CD14-positive monocyte (primary cell): ENCODE measurements at regions not wholly inside any gene's neighbourhood (a gene's known extent, or its start where the extent isn't known, plus 50 kb on each side); places are given as distances from the start of the nearest gene placed in this dataset.

Experiments used
- DNase-seq, 3 donors: peaks; one replicate each; pipeline ENCODE4 v3.0.0-alpha.2; 2011 to 2022
- H2AFZ ChIP-seq: 2 replicates; pipeline ENCODE4 v1.6.0; 2012; ENCODE audit warnings: mild to moderate bottlenecking, low read depth, low read length, inconsistent platforms; ENCODE audit not compliant: insufficient read depth, poor library complexity, severe bottlenecking
- H3K27ac ChIP-seq, 2 donors: 1 replicate in 1 of 2; 2 replicates in 1 of 2; pipeline ENCODE4 v1.5.1; 2012 to 2013; ENCODE audit warnings: low read length in 2 of 2, control low read depth in 1 of 2, inconsistent platforms in 1 of 2, low read depth in 1 of 2, mild to moderate bottlenecking in 1 of 2
- H3K27me3 ChIP-seq, 2 donors: one replicate each; pipeline versions ENCODE4 v1.6.0 to v1.6.1; 2011 to 2013; ENCODE audit warnings: low read length in 2 of 2; ENCODE audit not compliant: control insufficient read depth in 2 of 2, insufficient read depth in 2 of 2
- H3K36me3 ChIP-seq, 2 donors: replicated peaks in 1 of 2; 1 replicate in 1 of 2; 2 replicates in 1 of 2; pipeline versions ENCODE4 v1.5.1 to v1.6.1; 2012 to 2013; ENCODE audit warnings: low read length in 2 of 2, control low read depth in 1 of 2, inconsistent platforms in 1 of 2, mild to moderate bottlenecking in 1 of 2; ENCODE audit not compliant: insufficient read depth in 2 of 2, control insufficient read depth in 1 of 2
- H3K4me1 ChIP-seq, 2 donors: 1 replicate in 1 of 2; 2 replicates in 1 of 2; pipeline versions ENCODE4 v1.5.1 to v1.6.1; 2012 to 2013; ENCODE audit warnings: low read length in 2 of 2, control low read depth in 1 of 2, inconsistent platforms in 1 of 2, mild to moderate bottlenecking in 1 of 2, moderate library complexity in 1 of 2; ENCODE audit not compliant: insufficient read depth in 2 of 2, control insufficient read depth in 1 of 2
- H3K4me2 ChIP-seq: replicated peaks from 2 replicates; pipeline ENCODE3; 2012; ENCODE audit warnings: low read length, moderate library complexity, mild to moderate bottlenecking; ENCODE audit not compliant: poor library complexity, severe bottlenecking; ENCODE audit errors: extremely low read depth
- H3K4me3 ChIP-seq, 3 experiments: fragments of 200-600 bp in 1 of 3; sonication (generic) in 1 of 3; replicated peaks in 1 of 3; 1 replicate in 2 of 3; 2 replicates in 1 of 3; pipeline ENCODE4 v1.5.1; 2011 to 2013; ENCODE audit warnings: low read length in 3 of 3, mild to moderate bottlenecking in 3 of 3, control low read depth in 2 of 3, low read depth in 2 of 3, inconsistent platforms in 1 of 3, moderate library complexity in 1 of 3
- H3K79me2 ChIP-seq: 2 replicates; pipeline ENCODE4 v1.6.0; 2012; ENCODE audit warnings: mild to moderate bottlenecking, control low read depth, inconsistent platforms, low read length, moderate library complexity; ENCODE audit not compliant: insufficient read depth
- H3K9ac ChIP-seq: 2 replicates; pipeline ENCODE4 v1.6.0; 2017; ENCODE audit warnings: low read length, mild to moderate bottlenecking; ENCODE audit not compliant: insufficient read depth, poor library complexity, severe bottlenecking
- H3K9me3 ChIP-seq, 2 donors: replicated peaks in 1 of 2; 1 replicate in 1 of 2; 2 replicates in 1 of 2; pipeline versions ENCODE4 v1.5.1 to v1.6.1; 2012 to 2013; ENCODE audit warnings: low read length in 2 of 2, control low read depth in 1 of 2; ENCODE audit not compliant: control insufficient read depth in 1 of 2, insufficient read depth in 1 of 2
- H4K20me1 ChIP-seq: 2 replicates; pipeline ENCODE4 v1.6.0; 2012; ENCODE audit warnings: mild to moderate bottlenecking, low read length, control low read depth, moderate library complexity; ENCODE audit not compliant: insufficient read depth
- H3K27ac Mint-ChIP-seq, 7 donors: one replicate each; pipeline ENCODE4 v1.8.0; 2020; ENCODE audit warnings: mild to moderate bottlenecking in 7 of 7, mixed read lengths in 7 of 7, moderate library complexity in 6 of 7, inconsistent platforms in 2 of 7
- H3K27me3 Mint-ChIP-seq, 3 donors: one replicate each; pipeline ENCODE4 v1.8.0; 2021 to 2022; ENCODE audit warnings: low read depth in 3 of 3, mild to moderate bottlenecking in 3 of 3, mixed read lengths in 3 of 3, moderate library complexity in 3 of 3, inconsistent platforms in 1 of 3
- H3K36me3 Mint-ChIP-seq, 2 donors: one replicate each; pipeline ENCODE4 v1.8.0; 2020; ENCODE audit warnings: mixed read lengths in 2 of 2, inconsistent platforms in 1 of 2, mild to moderate bottlenecking in 1 of 2
- H3K4me1 Mint-ChIP-seq: one replicate; pipeline ENCODE4 v1.8.0; 2020; ENCODE audit warnings: mild to moderate bottlenecking, mixed read lengths
- H3K4me3 Mint-ChIP-seq, 2 donors: one replicate each; pipeline ENCODE4 v1.8.0; 2020; ENCODE audit warnings: mild to moderate bottlenecking in 2 of 2, mixed read lengths in 2 of 2, moderate library complexity in 1 of 2
- H3K9me3 Mint-ChIP-seq, 7 donors: one replicate each; pipeline ENCODE4 v1.8.0; 2020 to 2022; ENCODE audit warnings: mixed read lengths in 7 of 7, mild to moderate bottlenecking in 6 of 7, moderate library complexity in 6 of 7, inconsistent platforms in 2 of 7
- WGBS: methylation state at CpG from one replicate; pipeline ENCODE4 v1.1.5; 2013; ENCODE audit warnings: missing lambda C conversion rate; ENCODE audit not compliant: insufficient coverage; 5-methylcytosine and 5-hydroxymethylcytosine counted together
- intact Hi-C, 2 donors: fragments of 100-400 bp; cut with micrococcal nuclease; formaldehyde crosslinking; loops; one replicate each; pipeline versions ENCODE4 v1.15.0 to v1.15.1; 2023
- TF ChIP-seq, protein P1 (sequence below): fragments of 200-600 bp; IDR thresholded peaks from one replicate; pipeline ENCODE4 v1.8.0; 2022; ENCODE audit warnings: antibody characterized with exemption, mild to moderate bottlenecking

DNA sequence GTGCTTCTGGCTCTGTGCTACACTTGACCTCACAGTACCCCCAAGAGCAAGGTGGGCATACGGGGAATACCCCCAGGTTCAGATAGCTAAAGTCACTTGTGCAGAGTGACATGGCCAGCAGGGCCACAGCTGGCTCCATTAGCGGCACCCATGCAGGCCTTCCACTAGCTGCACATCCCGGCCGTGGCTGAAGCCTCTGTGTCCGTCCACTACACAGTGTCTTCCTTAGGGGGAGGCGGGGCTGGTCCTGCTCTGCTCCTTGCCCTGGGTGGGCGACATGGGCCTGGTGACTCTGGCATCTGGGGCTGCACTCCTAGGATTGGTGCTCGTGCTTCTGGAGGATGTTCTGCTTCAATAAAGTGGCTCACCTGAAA lies 169.1 kb upstream of the IQSEC1 start:
- H2AFZ ChIP-seq = no peak overlapping the region
- intact Hi-C loops = no loop called here
- no peak overlapping the region for H3K9ac ChIP-seq
- Mint-ChIP-seq H3K4me1 (peaks cover 11% of the 10 kb centered on the region), H3K27ac (no peak overlapping the region), H3K9me3 (peaks cover 5 to 11% (median 5%) of the 10 kb centered on the region in 7 donors), H3K4me3 (no peak overlapping the region), H3K27me3 (peaks cover 2 to 12% (median 9%) of the 10 kb centered on the region in 3 donors), H3K36me3 (no peaks in the 10 kb centered on the region)
- no peaks in the 10 kb centered on the region for H3K79me2 ChIP-seq
- H3K27ac ChIP-seq = no peak overlapping the region
- H3K9me3 ChIP-seq = peaks cover 0 to 7% of the 10 kb centered on the region in 2 donors
- H3K27me3 ChIP-seq = no peaks in the 10 kb centered on the region
- H4K20me1 ChIP-seq = no peaks in the 10 kb centered on the region
- H3K4me3 ChIP-seq = no peak overlapping the region
- no peak for DNase-seq
- H3K4me1 ChIP-seq = peaks cover 12 to 14% of the 10 kb centered on the region in 2 donors
- TF ChIP-seq, protein P1, sequence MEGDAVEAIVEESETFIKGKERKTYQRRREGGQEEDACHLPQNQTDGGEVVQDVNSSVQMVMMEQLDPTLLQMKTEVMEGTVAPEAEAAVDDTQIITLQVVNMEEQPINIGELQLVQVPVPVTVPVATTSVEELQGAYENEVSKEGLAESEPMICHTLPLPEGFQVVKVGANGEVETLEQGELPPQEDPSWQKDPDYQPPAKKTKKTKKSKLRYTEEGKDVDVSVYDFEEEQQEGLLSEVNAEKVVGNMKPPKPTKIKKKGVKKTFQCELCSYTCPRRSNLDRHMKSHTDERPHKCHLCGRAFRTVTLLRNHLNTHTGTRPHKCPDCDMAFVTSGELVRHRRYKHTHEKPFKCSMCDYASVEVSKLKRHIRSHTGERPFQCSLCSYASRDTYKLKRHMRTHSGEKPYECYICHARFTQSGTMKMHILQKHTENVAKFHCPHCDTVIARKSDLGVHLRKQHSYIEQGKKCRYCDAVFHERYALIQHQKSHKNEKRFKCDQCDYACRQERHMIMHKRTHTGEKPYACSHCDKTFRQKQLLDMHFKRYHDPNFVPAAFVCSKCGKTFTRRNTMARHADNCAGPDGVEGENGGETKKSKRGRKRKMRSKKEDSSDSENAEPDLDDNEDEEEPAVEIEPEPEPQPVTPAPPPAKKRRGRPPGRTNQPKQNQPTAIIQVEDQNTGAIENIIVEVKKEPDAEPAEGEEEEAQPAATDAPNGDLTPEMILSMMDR = no peak
- no peaks in the 10 kb centered on the region for H3K36me3 ChIP-seq
- 98% methylated on average over 8 of the region's 8 CpGs for WGBS
- H3K4me2 ChIP-seq = no peak overlapping the region

DNA sequence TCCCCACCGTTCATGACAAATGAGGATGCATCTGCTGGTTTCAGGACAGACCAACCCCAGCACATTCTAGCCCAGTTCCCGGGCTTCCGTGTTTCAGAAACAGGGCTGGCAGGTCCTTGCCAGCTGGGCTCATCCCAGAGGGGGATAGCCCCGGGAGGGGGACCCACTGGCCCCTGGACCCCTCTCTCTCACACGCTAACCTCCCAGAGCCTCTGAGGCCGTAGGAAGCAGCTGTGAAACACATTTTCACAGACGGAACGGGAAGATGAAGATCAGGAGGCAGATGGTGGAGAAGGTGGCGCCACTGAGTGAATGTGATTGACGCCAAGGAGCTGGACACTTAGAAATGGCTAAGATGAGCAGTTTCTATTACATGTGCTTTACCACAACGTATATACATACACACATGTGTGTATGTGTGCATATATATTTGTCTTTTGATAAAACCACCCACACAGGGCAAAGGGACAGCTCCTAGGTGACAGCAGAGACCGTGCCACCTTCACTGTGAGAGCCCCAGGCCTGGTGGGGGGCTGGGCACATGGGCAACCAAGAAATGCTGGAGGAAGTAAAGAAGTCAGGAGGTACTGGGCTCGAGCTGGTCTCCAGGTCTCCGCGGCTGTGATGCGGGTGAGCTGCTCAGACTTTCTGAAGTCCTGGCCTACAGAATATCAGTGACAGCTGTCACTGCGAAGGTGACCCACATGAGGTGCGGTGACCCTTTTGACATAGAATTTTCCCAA lies 168.6 kb upstream of the IQSEC1 start:
- no peaks in the 10 kb centered on the region for H4K20me1 ChIP-seq
- intact Hi-C loops = no loop called here
- Mint-ChIP-seq H3K36me3 (no peaks in the 10 kb centered on the region), H3K4me3 (no peak overlapping the region), H3K4me1 (peaks cover 11% of the 10 kb centered on the region), H3K9me3 (peaks cover 5 to 11% (median 5%) of the 10 kb centered on the region in 7 donors), H3K27ac (no peak overlapping the region), H3K27me3 (peaks cover 2 to 10% (median 9%) of the 10 kb centered on the region in 3 donors)
- peaks cover 0 to 7% of the 10 kb centered on the region in 2 donors for H3K9me3 ChIP-seq
- no peak overlapping the region for H3K4me2 ChIP-seq
- TF ChIP-seq, protein P1 = no peak
- H3K79me2 ChIP-seq = no peaks in the 10 kb centered on the region
- H3K27ac ChIP-seq = no peak overlapping the region
- no peak overlapping the region for H3K4me3 ChIP-seq
- no peak overlapping the region for H2AFZ ChIP-seq
- peaks cover 12 to 14% of the 10 kb centered on the region in 2 donors for H3K4me1 ChIP-seq
- DNase-seq = no peak
- 90% methylated on average over 10 of the region's 18 CpGs for WGBS
- no peak overlapping the region for H3K9ac ChIP-seq
- no peaks in the 10 kb centered on the region for H3K27me3 ChIP-seq
- H3K36me3 ChIP-seq = no peaks in the 10 kb centered on the region
